ENCODE measurements at regions not wholly inside any gene's neighbourhood (a gene's known extent, or its start where the extent isn't known, plus 50 kb on each side); places are given as distances from the start of the nearest gene placed in this dataset.

GRCh38 chr14:89543425-89543790 is 126.4 kb upstream of the FOXN3 start:
- no peak for DNase-seq (ENCODE audit: low read depth)
- in situ Hi-C loops (cut with HindIII; ENCODE audit: low sequenced_read_pairs), result no loop called here
- TF ChIP-seq, protein P1, sequence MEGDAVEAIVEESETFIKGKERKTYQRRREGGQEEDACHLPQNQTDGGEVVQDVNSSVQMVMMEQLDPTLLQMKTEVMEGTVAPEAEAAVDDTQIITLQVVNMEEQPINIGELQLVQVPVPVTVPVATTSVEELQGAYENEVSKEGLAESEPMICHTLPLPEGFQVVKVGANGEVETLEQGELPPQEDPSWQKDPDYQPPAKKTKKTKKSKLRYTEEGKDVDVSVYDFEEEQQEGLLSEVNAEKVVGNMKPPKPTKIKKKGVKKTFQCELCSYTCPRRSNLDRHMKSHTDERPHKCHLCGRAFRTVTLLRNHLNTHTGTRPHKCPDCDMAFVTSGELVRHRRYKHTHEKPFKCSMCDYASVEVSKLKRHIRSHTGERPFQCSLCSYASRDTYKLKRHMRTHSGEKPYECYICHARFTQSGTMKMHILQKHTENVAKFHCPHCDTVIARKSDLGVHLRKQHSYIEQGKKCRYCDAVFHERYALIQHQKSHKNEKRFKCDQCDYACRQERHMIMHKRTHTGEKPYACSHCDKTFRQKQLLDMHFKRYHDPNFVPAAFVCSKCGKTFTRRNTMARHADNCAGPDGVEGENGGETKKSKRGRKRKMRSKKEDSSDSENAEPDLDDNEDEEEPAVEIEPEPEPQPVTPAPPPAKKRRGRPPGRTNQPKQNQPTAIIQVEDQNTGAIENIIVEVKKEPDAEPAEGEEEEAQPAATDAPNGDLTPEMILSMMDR (IDR thresholded peaks at IDR 0.05; ENCODE audit: low read depth, low read length, missing control alignments), result no peak
- H3K4me3 ChIP-seq (ENCODE audit: low read depth, low read length), result no peak overlapping the region

DNA sequence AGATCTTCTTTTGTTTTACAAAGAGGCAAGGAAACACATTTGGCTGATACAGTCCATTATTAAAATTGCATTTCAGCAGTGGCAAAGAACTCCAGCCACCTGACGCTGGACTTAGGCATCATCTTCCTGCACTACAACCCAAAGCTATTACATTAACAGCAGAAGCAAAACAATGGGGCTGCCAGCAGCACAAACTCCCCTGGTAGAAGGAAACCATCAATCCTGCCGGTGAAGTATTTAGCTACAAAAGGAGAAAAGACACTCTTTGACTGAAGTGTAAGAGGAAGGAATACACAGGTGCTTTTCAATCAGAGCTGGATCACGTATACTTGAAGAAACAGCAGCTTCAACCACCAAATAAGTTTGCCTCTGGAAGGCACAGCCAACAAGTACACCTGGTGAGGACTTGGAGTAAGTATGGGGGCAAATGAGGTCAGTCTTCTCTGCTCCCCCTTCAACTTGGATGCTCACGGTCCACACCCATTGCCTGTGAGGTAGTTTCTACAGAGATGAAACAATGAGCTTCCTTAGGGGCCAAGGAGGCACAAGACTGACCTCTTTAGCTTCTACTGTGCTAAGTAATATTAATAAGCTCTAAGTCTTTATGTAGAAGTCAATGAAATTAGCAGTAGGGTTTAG is 125.9 kb upstream of the FOXN3 start:
- in situ Hi-C loops (cut with HindIII; ENCODE audit: low sequenced_read_pairs), result no loop called here
- no peak overlapping the region for H3K4me3 ChIP-seq (ENCODE audit: low read depth, low read length)
- TF ChIP-seq, protein P1 (IDR thresholded peaks at IDR 0.05; ENCODE audit: low read depth, low read length, missing control alignments), result no peak
- no peak for DNase-seq (ENCODE audit: low read depth)

GRCh38 chr14:89540830-89541470 is 123.9 kb upstream of the FOXN3 start:
- H3K4me3 ChIP-seq (ENCODE audit: low read depth, low read length), result no peak overlapping the region
- no peak for DNase-seq (ENCODE audit: low read depth)
- TF ChIP-seq, protein P1 (IDR thresholded peaks at IDR 0.05; ENCODE audit: low read depth, low read length, missing control alignments), result no peak
- in situ Hi-C loops (cut with HindIII; ENCODE audit: low sequenced_read_pairs), result no loop called here

- DNase-seq (ENCODE audit: low read depth), result no peak
- in situ Hi-C loops (cut with HindIII; ENCODE audit: low sequenced_read_pairs), result no loop called here
- no peak overlapping the region for H3K4me3 ChIP-seq (ENCODE audit: low read depth, low read length)
- TF ChIP-seq, protein P1 (IDR thresholded peaks at IDR 0.05; ENCODE audit: low read depth, low read length, missing control alignments), result no peak
Measured at GRCh38 chr14:89540009-89540829, 123.2 kb upstream of the FOXN3 start.

GRCh38 chr14:89537911-89538310 is 120.9 kb upstream of the FOXN3 start:
- no peak for DNase-seq (ENCODE audit: low read depth)
- TF ChIP-seq, protein P1 (IDR thresholded peaks at IDR 0.05; ENCODE audit: low read depth, low read length, missing control alignments), result no peak
- no peak overlapping the region for H3K4me3 ChIP-seq (ENCODE audit: low read depth, low read length)
- in situ Hi-C loops (cut with HindIII; ENCODE audit: low sequenced_read_pairs), result no loop called here

DNA sequence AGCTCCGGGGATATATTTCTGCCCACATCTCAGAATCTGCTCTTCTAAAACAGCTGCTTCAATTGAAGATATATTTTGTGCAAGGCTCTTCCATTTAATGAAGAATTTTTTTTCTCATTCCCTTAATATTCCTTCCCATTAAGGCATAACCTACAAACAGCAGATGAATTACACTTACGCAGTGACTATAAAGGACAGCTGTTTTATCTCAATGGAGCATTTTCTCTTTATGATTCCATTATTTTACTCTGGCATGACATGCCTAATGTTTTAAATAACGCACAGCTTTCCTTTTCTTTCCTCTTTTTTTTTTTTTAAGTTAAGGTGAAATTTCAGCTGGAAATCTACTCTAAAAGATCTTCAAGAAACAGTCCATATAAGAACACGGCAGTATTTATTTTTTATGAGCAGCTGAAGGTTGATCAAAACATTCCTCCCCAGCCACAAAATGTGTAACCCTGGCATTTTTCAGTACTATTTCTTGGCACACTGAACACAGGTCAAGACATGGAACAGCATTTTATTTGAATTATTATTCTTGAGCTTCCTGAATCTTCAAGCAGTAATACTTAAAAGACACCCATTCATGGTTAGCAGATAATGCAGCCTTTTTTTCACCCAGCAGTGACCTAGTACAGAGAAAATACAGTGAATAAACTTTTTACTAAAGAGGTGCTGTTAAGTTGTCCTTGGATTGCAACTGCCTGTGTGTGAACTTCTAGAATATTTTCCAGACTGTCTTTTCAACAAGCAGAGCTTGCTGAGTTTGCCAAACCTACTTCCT is 118.1 kb upstream of the FOXN3 start:
- no peak overlapping the region for H3K4me3 ChIP-seq (ENCODE audit: low read depth, low read length)
- in situ Hi-C loops (cut with HindIII; ENCODE audit: low sequenced_read_pairs), result no loop called here
- DNase-seq (ENCODE audit: low read depth), result no peak
- TF ChIP-seq, protein P1 (IDR thresholded peaks at IDR 0.05; ENCODE audit: low read depth, low read length, missing control alignments), result no peak
